SIG-M5 (cell line): ENCODE measurements at regions not wholly inside any gene's neighbourhood (a gene's known extent, or its start where the extent isn't known, plus 50 kb on each side); places are given as distances from the start of the nearest gene placed in this dataset.
"Not testable (repeated sequence)": the region's sequence is repeated elsewhere in the genome, so short reads cannot be mapped to it uniquely, and the experiment has no call there.

Experiments
- DNase-seq: peaks from one replicate; lab custom pipeline; 2025; lab: John Stamatoyannopoulos, UW

DNA sequence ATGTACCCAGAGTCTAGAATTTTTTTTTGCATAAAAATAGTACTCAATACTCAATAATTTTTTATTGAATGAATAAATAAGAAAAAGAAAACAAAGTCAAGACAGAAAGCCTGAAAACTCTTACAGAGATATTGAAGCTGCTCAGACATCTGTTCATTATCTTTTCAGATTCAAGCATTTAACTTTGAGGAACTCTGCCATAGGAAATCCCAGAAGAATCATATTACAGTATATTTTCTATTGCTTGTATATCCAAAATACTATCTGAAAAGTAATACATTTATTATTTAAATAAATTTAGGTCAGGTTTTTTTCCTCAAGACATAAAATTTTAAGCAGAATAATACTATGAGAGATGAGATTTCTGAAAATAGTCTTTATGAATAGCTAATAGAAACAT lies 755.9 kb upstream of the ADGRL4 start:
- no peak for DNase-seq

DNA sequence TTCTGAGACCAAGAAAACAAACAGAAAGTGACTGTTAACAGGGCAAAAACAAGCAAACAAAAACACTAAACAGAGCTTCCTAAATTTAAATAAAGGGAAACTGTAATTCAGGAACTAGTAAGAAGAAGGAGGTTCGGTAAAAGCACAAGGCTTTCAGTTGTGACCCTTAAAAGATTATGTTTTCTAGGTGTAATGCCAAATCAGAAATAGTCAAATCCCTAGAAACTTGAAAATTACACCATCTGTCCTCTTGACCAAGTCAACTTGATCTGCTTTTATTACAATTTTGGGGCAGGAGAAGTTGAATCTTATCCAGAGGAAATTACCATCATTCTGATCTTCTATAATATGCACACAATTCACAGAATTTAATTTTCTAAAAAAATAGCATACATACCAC lies 754.0 kb upstream of the ADGRL4 start:
- DNase-seq, result no peak

DNA sequence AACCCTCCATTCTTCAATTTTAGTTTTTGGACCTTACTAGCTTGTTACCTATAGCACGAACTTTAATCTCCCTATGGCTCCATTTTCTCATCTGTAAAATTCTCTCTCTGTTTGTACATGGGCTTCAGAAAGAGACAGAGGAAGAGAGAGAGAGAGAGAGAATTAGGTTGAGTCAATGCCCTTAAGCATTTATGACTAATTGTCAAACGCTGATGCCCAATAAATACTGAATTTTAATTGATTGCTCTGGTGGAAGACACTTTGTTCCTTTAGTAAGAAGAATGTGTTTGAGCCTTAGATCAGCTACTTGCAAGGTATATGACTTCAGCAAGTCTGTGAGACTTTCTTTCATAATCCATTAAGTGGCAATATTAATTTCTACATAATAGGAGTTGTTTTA lies 743.1 kb upstream of the ADGRL4 start:
- DNase-seq, result no peak

DNA sequence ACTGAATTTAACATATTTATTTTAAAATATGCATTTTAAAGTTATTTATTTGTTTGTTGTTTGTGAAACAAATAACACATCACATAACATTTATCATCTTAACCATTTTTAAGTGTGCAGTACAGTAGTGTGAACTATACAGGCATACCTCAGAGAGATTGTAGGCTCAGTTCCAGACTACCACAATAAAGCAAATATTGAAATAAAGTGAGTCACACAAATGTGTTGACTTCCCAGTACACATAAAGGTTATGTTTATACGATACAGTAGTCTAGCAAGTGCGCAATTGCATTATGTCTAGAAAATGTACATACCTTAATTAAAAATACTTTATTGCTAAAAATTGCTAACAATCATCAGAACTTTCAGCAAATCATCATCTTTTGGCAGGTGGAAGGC lies 739.4 kb upstream of the ADGRL4 start:
- no peak for DNase-seq

DNA sequence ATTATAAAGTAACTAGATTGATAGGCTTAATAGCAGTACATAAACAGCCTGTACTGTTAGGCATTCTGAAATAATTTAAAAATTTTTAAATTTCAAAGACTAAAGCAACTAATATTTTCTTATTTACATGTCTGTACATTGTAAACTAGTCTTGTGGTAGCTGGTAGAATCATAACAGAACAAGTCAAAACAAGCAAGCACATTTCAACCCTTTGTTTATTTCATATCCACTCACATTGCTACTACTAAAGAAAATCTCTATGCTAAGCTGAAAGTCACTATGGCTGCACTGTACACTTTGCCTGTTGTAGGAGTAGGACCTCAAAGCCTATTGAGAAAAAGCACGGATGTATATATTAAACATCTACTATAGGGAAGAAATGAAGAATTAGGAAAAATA lies 738.2 kb upstream of the ADGRL4 start:
- DNase-seq, result no peak

DNA sequence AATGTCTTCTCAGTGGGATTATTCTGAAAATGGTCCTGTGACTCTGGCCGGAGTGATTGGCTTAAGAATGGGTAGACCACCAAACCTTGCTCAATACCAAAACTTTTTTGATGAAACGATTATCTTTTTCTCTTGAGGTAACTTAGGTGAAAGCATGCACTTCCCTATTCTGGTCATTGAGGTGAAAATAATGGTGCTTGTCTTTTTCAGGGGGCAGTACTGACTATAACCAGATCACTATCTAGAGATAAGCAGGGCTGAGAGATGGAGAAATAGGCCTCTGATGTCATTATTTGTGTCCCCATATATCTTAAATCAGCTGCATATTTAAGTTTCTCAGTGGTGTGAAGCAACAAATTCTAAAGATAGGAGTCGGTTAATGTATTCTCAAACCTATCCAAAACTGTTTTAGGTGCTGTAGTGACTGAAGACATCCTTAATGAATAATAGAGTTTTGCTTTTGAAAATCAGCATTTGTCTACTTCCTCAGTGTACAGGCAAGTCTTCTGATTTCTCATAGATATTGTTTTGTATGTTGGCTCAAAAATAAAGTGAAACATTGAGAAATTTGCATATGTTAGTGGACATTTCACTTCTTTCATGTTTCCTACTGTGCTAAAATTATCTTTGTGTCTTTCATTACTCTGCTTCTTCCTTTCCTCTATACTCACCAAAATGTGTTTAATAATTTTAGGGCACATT lies 735.3 kb upstream of the ADGRL4 start:
- no peak for DNase-seq

DNA sequence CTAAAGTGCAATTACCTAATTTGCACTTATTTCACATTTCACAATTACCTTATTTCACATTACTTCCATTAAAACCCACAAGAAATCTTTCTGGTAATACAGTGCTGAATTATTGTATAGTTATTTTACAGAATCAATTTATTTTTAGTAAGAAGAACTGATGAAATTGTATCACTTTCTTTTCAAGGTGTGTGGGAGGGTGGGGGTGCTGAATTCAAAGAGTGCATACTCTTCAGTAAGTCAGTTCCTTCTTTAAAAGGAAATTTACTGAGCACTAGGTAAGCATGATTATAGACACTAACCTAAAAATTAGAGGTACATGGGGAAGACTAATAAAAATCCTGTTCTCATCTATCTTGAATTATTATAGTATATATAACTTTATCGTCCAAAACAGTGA lies 731.6 kb upstream of the ADGRL4 start:
- DNase-seq, result no peak

DNA sequence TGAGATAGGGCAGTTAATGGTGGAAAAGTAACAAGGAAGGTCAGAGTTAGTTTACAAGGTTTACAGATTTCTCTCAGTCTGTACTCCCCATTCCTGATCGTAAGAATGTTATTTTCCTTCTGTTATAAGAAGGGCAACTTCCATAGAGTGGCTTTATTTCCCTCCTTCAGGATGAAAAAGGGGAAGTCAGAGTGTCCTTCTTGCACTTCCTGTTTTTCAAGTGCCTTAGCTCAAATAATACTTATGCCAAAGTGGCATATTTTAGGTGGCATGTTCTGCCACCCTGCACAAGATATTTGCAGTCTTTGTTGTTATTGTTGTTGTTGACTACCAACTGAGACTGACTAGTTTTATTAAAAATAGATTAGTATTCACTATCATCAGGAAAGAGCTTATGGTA lies 730.7 kb upstream of the ADGRL4 start:
- no peak for DNase-seq

DNA sequence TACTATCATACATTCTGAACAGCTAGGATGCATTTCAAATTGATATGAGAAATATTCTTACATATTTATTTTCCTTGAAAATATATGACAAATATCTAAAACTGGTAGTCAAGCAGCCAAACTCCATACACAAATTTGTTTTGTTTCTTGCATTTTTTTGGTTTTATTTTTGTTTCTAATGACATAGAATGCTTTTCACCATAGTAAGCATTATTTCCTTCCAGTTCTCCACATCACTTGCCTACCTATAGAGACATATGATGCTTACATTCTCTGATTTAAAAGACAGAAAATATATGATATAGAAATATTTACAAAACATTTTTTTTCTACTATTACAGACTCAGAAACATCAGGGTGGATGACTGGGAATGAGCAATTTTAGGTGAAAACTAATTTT lies 726.4 kb upstream of the ADGRL4 start:
- DNase-seq, result no peak

DNA sequence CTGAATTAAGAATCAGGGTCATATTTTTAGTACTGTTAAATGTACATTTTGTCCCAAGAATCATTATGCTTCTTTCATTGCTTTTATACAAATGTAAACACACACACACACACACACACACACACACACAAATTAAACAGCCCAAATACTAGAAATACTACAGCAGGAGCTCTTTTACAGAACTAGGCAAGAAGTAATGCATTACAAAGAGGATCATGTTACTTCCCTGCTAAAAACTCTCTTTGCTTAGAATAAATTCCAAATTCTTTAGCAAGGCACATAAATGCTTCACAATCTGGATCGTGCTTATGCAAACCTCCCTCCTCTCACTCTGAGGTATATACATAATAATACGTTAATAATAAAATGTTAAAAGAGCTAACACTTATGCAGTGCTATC lies 720.4 kb upstream of the ADGRL4 start:
- DNase-seq, result no peak

DNA sequence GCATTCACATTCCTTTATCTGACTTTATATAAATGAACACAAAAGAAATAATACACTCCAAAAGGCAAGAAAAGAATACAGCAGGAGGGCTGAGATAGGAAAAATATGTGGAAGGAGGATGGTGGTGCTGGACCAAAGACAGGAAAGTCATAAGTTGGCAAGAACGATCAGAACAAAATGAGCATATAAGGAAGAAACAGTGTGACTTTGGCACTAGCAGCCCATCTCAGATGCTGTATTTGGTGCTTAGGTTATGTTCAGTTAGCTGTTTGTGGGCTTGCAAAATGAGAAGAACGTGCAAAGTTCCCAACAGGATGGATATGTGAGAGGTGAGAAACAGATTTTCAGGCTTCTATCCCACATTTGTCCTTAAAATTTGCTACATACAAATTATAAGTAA lies 719.8 kb upstream of the ADGRL4 start:
- no peak for DNase-seq

DNA sequence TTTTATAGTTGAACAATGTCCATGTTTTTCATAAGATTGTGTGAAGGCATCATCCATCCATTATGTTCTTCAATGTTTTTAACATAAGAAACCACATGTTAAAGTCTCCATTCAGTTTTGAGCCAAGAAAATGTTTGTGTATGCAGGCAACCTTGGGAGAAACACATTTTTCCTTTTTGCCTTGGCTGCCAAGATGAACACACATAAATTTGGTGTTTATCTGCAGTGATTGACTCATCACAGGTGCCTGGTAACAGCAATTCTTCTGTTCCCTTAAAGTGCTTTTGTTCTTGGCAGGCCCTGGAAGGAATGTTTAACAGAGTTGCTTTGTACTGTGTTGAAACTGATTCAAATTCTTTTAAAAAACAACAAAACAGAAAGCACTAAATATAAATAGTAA lies 709.9 kb upstream of the ADGRL4 start:
- DNase-seq, result no peak

DNA sequence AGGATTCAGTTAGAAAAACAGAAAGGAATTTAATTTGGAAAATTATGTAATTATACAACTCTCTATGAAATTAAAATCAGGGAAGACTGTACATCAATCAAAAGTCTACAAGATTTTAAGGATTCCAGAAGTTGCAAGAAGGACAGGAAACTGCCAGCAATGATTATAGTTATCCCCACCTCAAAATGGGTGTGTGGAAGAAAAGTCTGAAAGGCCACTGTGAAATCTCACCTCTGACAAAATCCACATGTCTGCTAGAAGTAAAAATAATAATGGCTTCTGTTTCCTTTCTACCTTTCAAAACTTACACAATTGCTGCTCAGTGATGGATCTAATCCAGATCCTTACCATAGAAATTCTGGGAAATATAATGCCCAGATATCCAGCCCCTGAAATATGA lies 708.1 kb upstream of the ADGRL4 start:
- DNase-seq, result no peak

DNA sequence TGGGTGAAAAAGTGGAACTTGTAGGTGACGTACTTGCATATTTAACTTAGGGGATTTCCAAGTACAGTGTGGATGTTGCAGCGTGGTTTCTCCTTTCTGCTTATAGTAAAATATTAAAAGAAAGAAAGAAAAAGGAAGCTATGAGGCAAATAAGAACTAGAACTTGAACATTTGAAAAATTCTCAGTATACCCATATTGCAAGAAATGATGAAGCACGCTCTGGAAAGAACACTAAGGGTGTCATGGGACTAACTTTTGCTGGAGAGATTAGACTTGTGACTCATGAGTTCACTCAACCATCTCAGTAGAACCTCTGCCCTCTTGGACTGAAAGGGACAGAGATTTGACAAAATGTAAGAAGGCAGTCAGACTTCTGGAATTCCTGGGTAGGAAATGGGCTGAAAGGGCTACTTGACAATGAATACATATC lies 704.5 kb upstream of the ADGRL4 start:
- no peak for DNase-seq

DNA sequence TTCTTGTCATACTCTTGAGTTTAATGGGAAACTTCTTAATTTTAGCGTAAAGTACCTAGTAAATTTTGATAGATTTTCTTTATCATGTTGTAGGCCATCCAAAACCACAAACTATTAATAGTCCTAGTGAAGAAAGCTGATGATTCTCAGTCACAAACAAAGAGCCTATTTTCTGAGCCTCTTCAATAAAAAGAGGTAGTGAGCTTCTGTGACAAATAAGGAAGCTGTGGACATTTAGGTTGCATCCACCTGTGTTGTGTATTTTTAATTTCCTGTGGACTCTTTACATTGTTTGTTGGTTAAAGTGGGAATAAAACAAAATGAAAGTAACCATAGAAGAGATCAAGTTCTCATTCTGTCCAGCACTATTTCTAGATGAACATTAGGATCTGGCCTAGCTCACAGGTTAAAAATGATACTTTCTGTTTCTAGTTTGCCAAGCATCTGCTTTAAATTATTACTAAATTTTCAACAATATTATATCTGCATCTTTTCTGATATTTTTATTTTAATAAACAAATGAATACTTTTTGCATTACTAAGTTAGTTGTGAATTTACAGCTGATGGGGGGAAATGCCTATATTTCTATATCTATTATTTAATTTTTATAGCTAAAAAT lies 702.2 kb upstream of the ADGRL4 start:
- no peak for DNase-seq

DNA sequence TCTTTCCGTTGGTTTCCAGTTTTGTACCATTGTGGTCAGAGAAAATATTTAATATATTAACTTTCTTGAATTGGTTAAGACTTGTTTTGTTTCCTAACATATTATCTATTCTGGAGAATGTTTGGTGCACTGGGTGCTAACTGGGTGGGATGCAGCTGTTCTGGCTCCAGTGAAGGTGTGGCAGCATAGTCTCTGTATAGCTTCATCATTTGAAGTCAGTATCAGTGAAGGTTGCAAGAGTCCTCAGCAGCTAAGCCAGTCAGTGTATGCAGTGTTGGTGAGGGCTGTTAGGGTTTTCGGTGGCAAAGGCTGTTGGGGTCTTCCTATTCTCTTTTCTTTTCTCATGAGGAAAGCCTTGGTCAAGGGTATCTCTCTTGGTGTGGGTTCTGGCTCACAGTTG lies 698.7 kb upstream of the ADGRL4 start:
- no peak for DNase-seq

DNA sequence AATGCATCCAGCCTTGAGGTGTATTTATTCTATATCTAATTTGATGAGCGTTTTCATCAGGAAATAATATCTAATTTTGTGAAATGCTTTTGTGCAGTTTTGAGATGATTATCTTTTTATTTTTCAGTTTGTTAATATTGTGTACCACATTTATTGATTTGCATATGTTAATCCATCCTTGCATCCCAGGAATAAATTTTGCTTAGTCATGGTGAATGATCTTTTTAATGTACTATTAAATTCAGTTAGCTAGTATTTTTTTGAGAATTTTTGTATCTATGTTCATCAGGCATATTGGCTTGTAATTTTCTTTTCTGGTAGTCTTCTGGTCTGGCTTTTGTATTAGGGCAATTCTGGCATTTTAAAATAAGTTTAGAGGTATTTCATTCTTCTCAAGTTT lies 697.5 kb upstream of the ADGRL4 start:
- DNase-seq, result no peak

DNA sequence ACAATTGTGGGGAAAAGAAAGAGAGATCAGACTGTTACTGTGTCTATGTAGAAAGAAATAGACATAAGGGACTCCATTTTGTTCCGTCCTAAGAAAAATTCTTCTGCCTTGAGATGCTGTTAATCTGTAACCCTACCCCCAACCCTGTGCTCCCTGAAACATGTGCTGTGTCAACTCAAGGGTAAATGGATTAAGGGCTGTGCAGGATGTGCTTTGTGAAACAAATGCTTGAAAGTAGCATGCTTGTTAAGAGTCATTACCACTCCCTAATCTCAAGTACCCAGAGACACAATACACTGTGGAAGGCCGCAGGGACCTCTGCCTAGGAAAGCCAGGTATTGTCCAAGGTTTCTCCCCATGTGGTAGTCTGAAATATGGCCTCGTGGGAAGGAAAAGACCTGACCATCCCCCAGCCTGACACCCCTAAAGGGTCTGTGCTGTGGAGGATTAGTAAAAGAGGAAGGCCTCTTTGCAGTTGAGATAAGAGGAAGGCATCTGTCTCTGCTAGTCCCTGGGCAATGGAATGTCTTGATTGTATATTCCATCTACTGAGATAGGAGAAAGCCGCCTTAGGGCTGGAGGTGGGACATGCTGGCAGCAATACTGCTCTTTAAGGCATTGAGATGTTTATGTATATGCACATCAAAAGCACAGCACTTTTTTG lies 695.9 kb upstream of the ADGRL4 start:
- not testable (repeated sequence) for DNase-seq

DNA sequence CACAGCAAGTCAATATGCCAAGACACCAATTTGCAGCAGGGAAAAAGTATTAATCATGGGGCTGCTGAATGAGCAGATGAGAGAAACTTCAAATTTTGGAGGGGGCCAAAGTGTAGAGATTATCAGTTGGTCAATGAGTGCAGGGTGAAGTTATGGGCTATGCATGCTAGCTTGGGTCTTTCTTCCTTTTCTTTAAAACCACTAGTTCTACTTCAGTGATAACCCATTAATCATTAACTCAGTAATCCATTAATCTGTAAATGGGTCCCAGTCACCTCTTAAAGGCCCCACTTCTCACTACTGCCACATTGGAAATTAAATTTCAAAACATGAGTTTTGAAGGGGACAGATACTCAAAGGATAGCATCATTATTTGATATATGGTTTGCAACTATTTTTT lies 688.6 kb upstream of the ADGRL4 start:
- DNase-seq, result no peak

DNA sequence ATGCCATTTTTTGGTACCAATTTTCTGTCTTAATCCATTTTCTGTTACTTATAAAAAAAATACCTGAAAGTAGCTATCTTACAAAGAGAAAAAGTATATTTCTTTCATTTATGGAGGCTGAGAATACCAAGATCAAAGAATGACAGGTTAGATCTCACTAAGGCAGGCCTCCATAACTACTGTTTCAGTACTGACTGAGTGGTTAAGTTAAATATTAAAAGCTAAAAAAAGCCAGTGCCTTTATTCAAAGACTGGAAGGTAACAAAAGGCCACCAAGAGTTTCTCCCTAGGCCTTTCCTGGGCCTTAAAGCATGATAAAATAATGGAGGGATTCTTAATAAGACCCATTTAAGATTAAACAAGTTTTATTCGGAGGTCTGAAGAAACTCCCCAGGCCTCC lies 687.7 kb upstream of the ADGRL4 start:
- DNase-seq, result no peak

DNA sequence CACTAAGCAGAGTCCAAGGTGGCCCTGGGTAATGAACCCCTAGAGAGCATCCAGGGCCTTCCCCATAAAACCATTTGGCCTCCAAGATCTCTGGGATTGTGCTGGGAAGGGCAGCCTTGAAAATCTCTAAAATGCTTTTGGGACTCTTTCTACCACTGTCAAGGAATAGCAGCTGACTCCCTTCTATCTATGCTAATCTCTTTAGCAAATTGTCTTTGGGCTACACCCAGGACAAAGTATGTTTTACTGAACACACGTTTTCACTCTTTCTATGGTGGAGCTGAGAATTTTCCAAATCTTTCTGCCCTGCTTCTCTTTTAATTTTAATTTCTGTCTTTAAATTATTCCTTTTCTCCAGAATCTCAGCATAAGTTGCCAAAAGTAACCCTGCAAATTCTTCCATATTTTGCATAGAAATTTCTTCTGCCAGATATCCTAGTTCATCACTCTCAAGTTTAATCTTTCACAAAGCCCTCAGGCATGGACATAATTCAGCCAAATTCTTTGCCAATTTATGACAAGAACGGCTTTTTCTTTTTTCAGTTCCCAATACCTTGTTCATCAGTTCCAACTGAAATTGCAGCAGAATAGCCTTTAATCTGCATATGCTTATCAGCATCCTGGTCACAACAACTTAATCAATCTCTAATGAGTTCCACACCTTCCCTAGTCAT lies 687.0 kb upstream of the ADGRL4 start:
- DNase-seq, result no peak

DNA sequence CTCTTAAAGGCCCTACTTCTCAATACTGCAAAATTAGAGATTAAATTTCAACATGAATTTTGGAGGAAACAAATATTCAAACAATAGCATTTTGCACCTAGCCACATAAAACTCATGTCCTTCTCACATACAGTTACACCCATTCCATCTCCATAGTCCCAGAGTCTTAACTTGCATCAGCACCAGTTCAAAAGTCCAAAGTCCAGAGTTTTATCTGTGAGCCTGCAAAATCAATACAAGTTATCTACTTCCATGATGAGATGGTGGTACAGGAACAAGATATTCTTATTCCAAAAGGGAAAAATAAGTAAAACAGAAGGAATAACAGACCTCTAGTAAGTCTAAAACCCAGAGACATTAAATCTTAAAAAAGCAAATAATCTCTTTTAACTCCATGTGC lies 686.0 kb upstream of the ADGRL4 start:
- DNase-seq, result no peak

DNA sequence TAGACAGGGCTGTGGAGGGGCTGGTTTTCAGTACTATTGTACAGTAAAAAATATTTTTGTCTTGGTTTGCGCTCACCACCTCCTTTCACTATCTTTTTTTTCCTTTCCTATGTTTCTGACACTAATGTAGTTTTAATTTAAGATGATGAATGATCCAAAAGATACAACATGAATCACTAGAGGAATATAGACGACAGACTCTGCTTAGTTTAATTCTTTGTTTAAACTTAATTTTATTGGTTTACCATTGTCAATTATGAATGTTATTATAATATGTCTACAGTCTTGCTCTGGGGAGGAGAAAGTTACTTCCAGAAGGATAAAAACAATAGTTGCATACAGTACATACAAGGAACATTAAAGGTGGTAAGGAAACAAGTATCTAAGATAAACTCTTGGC lies 682.4 kb upstream of the ADGRL4 start:
- DNase-seq, result no peak
